Vagina (tissue), 2 donors: ENCODE measurements at regions not wholly inside any gene's neighbourhood (a gene's known extent, or its start where the extent isn't known, plus 50 kb on each side); places are given as distances from the start of the nearest gene placed in this dataset.

Experiments
- DNase-seq, 2 donors: peaks; one replicate each; pipeline ENCODE4 v3.0.0-alpha.2; 2017; ENCODE audit errors: extremely low spot score in 2 of 2
- H3K27ac ChIP-seq: fragments of 200-600 bp; sonication (generic); one replicate; pipeline ENCODE4 v1.5.1; 2019
- H3K27me3 ChIP-seq: fragments of 200-600 bp; sonication (generic); one replicate; pipeline ENCODE4 v1.5.1; 2019
- H3K36me3 ChIP-seq, 2 donors: fragments of 200-600 bp; sonication (generic); one replicate each; pipeline ENCODE4 v1.5.1; 2017 to 2019
- H3K4me1 ChIP-seq: fragments of 200-600 bp; sonication (generic); one replicate; pipeline ENCODE4 v1.5.1; 2019
- H3K4me3 ChIP-seq, 2 donors: fragments of 200-600 bp; sonication (generic); 1 replicate in 1 of 2; 2 replicates in 1 of 2; pipeline ENCODE4 v1.5.1; 2016 to 2019
- H3K9me3 ChIP-seq: fragments of 200-600 bp; sonication (generic); one replicate; pipeline ENCODE4 v1.5.1; 2019
- POLR2A ChIP-seq, 2 donors: fragments of 450-650 bp; IDR thresholded peaks; one replicate each; pipeline ENCODE4 v1.6.1; 2017; ENCODE audit warnings: antibody characterized with exemption in 2 of 2, mild to moderate bottlenecking in 2 of 2, moderate library complexity in 2 of 2
- POLR2AphosphoS5 ChIP-seq, 2 donors: sonication (generic); formaldehyde crosslinking; IDR thresholded peaks; one replicate each; pipeline ENCODE4 v1.9.0; 2017; ENCODE audit warnings: antibody characterized with exemption in 2 of 2, mild to moderate bottlenecking in 2 of 2, low read depth in 1 of 2; ENCODE audit not compliant: insufficient read depth in 1 of 2
- intact Hi-C: fragments of 100-400 bp; cut with DNase I; formaldehyde crosslinking; loops from one replicate; pipeline ENCODE4 v1.15.1; 2023
- TF ChIP-seq, protein P1 (sequence below), 3 experiments: fragments of 450-650 bp in 2 of 3; fragments of 200-600 bp in 1 of 3; sonication (generic) in 1 of 3; IDR thresholded peaks; one replicate each; pipeline ENCODE4 v1.5.1; 2017 to 2019; ENCODE audit warnings: antibody characterized with exemption in 3 of 3, mild to moderate bottlenecking in 2 of 3, moderate library complexity in 2 of 3

DNA sequence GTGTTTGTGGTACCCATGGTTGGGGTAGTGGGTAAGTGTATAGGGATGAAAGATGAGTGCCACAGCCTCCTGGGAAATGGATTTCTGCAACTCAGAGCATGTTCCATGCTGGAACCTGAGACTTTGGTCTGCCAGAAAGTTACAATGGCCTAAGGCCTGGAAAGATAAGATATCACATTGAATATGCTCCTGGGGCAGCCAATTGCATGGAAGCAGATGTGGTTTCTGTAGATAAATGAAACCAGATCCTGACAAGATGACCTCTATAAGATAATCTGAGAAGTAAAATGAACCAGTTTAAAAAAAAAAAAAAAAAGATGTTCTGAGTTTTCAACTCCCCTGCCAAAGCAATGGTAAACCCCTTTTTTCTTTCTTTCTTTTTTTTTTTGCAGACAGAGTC is 91.4 kb upstream of the NCK2 start:
- no peaks in the 10 kb centered on the region for H3K9me3 ChIP-seq
- no peaks in the 10 kb centered on the region for H3K27me3 ChIP-seq
- H3K4me3 ChIP-seq = no peak overlapping the region
- H3K27ac ChIP-seq = no peak overlapping the region
- intact Hi-C loops = no loop called here
- DNase-seq = peak in 1 of 2 donors; percentile 13
- TF ChIP-seq POLR2A (IDR thresholded peaks at IDR 0.05) (no peak), POLR2AphosphoS5 (IDR thresholded peaks at IDR 0.05; ENCODE audit: insufficient read depth in 1 of 2, low read depth in 1 of 2) (no peak)
- TF ChIP-seq, protein P1, sequence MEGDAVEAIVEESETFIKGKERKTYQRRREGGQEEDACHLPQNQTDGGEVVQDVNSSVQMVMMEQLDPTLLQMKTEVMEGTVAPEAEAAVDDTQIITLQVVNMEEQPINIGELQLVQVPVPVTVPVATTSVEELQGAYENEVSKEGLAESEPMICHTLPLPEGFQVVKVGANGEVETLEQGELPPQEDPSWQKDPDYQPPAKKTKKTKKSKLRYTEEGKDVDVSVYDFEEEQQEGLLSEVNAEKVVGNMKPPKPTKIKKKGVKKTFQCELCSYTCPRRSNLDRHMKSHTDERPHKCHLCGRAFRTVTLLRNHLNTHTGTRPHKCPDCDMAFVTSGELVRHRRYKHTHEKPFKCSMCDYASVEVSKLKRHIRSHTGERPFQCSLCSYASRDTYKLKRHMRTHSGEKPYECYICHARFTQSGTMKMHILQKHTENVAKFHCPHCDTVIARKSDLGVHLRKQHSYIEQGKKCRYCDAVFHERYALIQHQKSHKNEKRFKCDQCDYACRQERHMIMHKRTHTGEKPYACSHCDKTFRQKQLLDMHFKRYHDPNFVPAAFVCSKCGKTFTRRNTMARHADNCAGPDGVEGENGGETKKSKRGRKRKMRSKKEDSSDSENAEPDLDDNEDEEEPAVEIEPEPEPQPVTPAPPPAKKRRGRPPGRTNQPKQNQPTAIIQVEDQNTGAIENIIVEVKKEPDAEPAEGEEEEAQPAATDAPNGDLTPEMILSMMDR (IDR thresholded peaks at IDR 0.05) = no peak
- H3K4me1 ChIP-seq = no peaks in the 10 kb centered on the region
- no peaks in the 10 kb centered on the region for H3K36me3 ChIP-seq

DNA sequence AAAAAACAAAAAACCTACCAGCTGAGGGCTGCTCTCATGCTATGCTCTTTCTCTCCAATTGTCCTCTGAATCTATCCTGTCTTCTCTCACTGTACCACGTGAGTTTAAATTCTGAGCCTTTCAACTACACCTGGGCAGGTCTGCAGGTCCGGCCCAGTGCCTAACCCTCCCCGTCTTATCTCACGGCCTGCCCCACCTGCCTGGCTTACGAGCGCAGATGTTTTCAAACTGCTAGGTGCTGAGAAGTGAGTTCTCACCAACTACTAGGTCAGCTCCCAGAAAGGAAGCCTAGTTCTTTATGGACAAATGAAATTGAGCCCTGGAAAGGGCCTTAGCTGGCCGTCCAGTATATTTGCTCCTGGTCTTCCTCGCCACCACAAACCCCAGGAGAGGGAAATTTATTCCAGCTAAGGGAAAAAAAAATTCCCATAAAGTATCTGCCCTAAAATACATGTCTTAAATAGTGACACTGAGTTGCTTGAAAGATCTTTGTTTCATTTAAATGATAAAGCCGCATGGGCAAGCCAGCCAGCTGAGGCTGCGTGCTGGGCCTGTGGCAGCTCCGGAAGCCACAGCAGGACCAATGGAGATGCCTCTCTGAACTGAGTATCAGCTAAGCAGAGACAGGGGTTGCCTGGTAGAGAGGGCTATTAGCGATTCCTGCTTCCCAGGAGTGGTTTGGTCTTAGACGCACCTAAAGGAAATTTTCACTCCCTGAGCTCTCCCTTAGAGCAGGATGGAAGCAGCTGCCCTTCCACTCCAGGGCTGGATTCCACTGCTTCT is 92.5 kb upstream of the NCK2 start:
- Histone ChIP-seq H3K27ac (no peak overlapping the region), H3K4me1 (no peaks in the 10 kb centered on the region), H3K9me3 (no peaks in the 10 kb centered on the region), H3K27me3 (no peaks in the 10 kb centered on the region), H3K4me3 (no peak overlapping the region), H3K36me3 (no peaks in the 10 kb centered on the region)
- no peak for TF ChIP-seq POLR2A (IDR thresholded peaks at IDR 0.05)
- TF ChIP-seq, protein P1 (IDR thresholded peaks at IDR 0.05) = no peak
- TF ChIP-seq POLR2AphosphoS5 (IDR thresholded peaks at IDR 0.05; ENCODE audit: insufficient read depth in 1 of 2, low read depth in 1 of 2) = no peak
- intact Hi-C loops = no loop called here
- peak in 1 of 2 donors; percentile 44 for DNase-seq

DNA sequence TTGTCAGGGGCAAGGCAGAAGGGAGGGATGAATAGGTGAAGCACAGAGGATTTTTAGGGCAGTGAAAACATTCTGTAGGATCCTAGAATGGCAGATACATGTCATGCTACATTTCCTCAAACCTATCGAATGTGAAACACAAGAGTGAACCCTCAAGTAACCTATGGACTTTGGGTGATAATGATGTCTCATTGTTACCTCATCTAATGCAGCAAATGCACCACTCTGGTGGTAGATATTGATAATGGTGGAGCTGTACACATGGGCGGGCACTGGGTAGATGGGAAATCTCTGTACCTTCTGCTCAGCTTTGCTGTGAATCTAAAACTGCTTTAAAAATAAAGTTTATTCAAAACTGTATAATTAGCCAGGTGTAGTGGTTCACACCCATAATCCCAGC is 95.2 kb upstream of the NCK2 start:
- H3K4me1 ChIP-seq = no peaks in the 10 kb centered on the region
- H3K27me3 ChIP-seq = no peaks in the 10 kb centered on the region
- intact Hi-C loops = no loop called here
- H3K4me3 ChIP-seq = no peak overlapping the region
- H3K36me3 ChIP-seq = no peaks in the 10 kb centered on the region
- TF ChIP-seq, protein P1 (IDR thresholded peaks at IDR 0.05) = no peak
- TF ChIP-seq POLR2A (IDR thresholded peaks at IDR 0.05) (no peak), POLR2AphosphoS5 (IDR thresholded peaks at IDR 0.05; ENCODE audit: insufficient read depth in 1 of 2, low read depth in 1 of 2) (no peak)
- DNase-seq = no peak
- no peaks in the 10 kb centered on the region for H3K9me3 ChIP-seq
- no peak overlapping the region for H3K27ac ChIP-seq

DNA sequence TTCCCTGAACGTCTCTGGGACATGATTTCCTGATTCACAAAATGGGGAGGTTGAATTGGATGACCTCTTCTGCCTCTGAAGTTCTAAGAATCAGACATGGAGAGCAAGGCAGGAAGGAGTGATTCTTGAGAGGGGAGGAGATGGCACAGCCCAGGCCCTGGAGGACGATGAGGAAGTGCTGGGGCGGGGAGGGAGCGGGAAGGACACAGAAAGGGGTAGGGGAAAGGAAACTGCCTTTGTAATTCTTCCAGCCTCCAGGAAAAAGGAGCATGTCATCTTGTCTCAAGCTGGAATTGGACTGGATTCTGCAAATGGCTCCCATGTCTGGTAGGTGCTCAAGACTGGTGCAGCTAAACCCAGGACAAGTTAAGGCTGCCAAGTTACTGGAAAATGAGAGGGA is 97.0 kb upstream of the NCK2 start:
- no peak overlapping the region for H3K27ac ChIP-seq
- TF ChIP-seq, protein P1 (IDR thresholded peaks at IDR 0.05) = no peak
- TF ChIP-seq POLR2AphosphoS5 (IDR thresholded peaks at IDR 0.05; ENCODE audit: insufficient read depth in 1 of 2, low read depth in 1 of 2) = no peak
- no peak for TF ChIP-seq POLR2A (IDR thresholded peaks at IDR 0.05)
- no peaks in the 10 kb centered on the region for H3K27me3 ChIP-seq
- intact Hi-C loops = no loop called here
- H3K4me1 ChIP-seq = no peaks in the 10 kb centered on the region
- H3K9me3 ChIP-seq = no peaks in the 10 kb centered on the region
- peak in 1 of 2 donors; percentile 69 for DNase-seq
- no peaks in the 10 kb centered on the region for H3K36me3 ChIP-seq
- H3K4me3 ChIP-seq = no peak overlapping the region

DNA sequence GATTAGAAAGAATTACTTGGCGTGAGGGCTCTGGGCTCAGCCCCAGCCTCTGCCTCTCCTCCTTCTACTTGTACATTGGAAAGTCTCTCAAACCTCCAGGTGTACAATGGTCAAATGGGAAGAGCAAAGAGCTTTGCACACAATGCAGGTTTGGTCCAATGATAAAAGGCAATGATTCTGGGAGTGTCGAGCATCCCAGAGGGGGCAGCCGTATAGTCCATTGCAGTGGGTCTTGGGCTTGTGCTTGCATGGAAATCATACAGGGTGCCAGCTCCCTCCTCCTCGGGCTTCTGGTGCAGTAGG is 98.0 kb upstream of the NCK2 start:
- intact Hi-C loops = no loop called here
- Histone ChIP-seq H3K9me3 (no peaks in the 10 kb centered on the region), H3K27ac (no peak overlapping the region), H3K4me1 (no peaks in the 10 kb centered on the region), H3K27me3 (no peaks in the 10 kb centered on the region), H3K4me3 (no peak overlapping the region), H3K36me3 (no peaks in the 10 kb centered on the region)
- TF ChIP-seq POLR2A (IDR thresholded peaks at IDR 0.05) = no peak
- no peak for TF ChIP-seq POLR2AphosphoS5 (IDR thresholded peaks at IDR 0.05; ENCODE audit: insufficient read depth in 1 of 2, low read depth in 1 of 2)
- TF ChIP-seq, protein P1 (IDR thresholded peaks at IDR 0.05) = no peak
- peak in 1 of 2 donors; percentile 62 for DNase-seq
